Stimulated activated CD8-positive, alpha-beta memory T cell treated with anti-CD3 and anti-CD28 coated beads, Interleukin-7, amount 100 ng/mL, for 48 hours (primary cell): ENCODE measurements at regions not wholly inside any gene's neighbourhood (a gene's known extent, or its start where the extent isn't known, plus 50 kb on each side); places are given as distances from the start of the nearest gene placed in this dataset.

ENCODE experiments used
- DNase-seq, 2 donors: peaks; one replicate each; pipeline ENCODE4 v3.0.0-alpha.2; 2020; ENCODE audit warnings: low read depth in 1 of 2; ENCODE audit errors: extremely low read depth in 1 of 2

DNA sequence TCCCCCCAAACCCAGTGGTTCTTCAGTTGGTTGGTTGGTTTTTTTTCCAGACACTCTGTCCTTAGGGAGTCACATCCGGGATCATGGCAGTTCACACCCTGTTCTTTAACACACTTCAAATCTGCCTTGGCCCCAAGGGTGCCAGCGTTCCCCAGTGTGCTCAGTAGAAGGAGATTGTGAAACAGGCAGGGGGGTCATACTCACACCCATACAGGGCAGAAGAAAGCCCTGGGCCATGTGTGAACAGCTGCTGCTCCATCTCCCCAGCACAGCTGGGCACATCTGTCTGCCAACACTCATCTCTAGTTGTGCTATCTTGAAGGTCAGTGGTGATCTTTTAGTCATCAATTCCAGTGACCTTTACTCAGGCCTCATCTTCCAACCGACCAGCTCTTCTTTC lies 64.4 kb upstream of the FUT8 start:
- DNase-seq, result no peak

GRCh38 chr14:65349100-65349499 lies 63.4 kb upstream of the FUT8 start:
- no peak for DNase-seq

DNA sequence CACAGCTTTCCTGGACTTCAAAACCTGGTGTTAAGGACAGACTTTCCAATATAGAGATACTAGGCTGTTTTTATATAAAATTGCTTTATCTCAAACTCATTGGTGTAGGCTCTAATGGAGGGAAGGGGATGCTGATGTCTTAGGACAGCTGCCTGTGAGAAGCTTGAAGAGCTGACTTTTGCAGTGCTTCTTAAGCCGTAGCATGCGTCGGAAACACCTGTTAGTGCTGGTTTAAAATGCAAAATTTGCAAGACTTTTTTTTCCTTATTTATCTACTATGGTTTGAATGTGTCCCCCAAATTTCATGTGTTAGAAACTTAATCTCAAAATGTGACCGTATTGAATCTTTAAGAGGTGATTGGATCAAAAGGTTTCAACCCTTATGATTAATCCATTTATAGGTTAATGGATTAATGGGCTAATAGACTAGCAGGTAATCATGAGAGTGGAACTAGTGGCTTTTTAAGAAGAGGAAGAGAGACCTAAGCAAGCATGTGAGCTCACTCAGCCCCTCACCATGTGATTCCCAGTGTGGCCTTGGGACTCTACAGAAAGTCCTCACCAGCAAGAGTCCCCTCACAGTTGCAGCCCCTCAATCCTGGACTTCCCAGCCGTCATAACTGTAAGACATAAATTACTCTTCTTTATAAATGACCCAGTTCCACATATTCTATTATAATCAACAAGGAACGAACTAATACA lies 60.9 kb upstream of the FUT8 start:
- DNase-seq, result no peak

GRCh38 chr14:65352964-65353530 lies 59.5 kb upstream of the FUT8 start:
- DNase-seq, result no peak

- no peak for DNase-seq
These were observed 58.4 kb upstream of the FUT8 start for GRCh38 chr14:65354131-65354530.

DNA sequence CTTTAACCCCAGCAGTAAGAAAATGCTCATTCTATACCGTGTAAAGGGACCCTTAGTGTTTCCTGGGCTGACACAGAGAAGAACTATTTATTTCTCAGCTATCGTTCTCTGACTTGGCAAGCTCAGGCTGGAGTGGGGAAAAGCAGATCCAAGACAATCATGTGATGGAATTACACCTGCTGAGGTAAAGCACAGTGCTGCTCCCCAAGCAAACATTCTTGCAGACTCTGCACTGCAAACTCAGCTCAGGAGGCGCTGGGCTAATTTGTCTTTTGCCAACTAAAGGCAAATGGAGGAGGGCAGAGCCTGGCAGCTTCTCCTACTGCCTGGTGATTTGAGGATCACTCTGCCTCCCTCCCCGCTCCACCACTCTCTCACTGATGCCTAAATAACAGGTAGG lies 57.8 kb upstream of the FUT8 start:
- no peak for DNase-seq

DNA sequence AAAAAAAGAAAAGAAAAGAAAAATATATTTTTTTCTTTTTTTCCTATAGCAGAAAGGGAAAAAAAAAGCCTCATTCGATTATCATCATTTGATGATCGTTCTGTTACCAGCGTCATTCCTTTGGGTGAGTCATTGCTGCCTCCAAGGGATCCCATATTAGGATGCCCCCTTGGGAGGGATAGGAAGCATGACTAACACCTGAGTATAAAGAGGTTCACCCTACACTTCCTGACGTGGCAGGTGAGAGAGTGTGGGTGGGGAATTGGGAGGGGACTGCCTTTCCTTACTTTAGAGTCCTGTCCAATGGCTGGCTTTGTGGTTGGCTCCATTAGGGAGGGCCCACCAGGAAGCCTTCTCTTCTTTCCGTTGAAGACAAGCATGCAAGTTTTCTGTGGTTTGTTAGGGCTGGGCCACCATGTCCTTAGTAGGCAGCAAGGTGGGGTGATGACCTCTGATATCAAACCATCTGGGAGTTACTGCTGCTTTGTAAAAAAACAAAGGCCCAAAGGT lies 56.1 kb upstream of the FUT8 start:
- peak in 1 of 2 donors; percentile 54 for DNase-seq

- no peak for DNase-seq
These were observed 55.4 kb upstream of the FUT8 start for GRCh38 chr14:65357113-65357512.

- no peak for DNase-seq
These were observed 54.8 kb upstream of the FUT8 start for GRCh38 chr14:65357689-65358088.

GRCh38 chr14:65359503-65359902 lies 53.0 kb upstream of the FUT8 start:
- no peak for DNase-seq

DNA sequence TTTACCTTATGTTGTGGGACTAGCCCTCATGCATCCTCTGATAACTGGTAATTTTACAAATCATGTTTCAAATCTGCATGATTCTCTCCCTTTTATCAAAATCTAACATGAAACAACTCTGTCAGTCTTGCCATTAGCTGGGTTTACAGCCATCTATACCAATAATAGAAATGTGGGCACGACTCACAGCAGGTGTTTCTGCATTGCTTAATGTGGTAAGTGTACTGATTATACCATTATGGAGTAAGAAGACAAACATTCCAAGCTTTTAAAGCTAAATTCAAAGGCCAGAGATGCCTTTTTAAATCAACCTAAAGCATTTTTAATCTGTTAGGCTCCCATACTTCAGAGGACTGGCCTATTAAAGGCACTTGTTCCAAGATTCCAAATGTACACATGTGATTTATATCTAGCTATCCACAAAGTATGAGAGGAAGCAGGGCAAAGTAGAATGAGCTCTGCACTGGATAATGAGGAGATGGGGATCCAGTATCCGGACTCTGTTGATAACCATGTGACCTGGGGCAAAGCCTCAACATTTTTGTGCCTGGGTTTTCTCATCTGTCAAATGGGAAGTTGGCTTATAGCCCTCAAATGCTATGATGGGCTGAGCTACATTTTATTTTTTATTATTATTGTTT lies 52.3 kb upstream of the FUT8 start:
- no peak for DNase-seq

- DNase-seq, result no peak
These were observed 50.6 kb upstream of the FUT8 start for GRCh38 chr14:65361920-65362319.
